ENCODE measurements at regions not wholly inside any gene's neighbourhood (a gene's known extent, or its start where the extent isn't known, plus 50 kb on each side); places are given as distances from the start of the nearest gene placed in this dataset.

DNA sequence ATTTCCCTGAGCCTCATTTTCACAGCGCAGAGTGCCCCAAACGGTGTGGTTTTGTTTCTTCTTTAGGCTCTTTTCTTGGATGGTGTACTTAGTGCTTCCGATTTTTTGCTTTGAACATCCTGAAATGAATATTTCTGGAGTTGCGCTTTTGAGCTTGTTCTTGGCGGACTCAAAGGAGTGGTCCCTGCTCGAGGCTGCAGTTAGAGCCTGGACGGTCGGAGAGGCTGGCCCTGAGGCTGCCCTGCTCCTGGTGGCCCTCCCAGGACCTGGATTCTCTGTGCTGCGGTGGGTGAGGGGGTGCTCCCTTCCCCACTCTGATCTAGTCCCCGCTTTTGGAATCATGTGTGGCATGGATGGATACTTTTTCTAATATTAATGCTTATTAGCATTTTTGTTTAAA is 291.8 kb upstream of the IRX4 start:
- DNase-seq (ENCODE audit: low read depth in 2 of 2), result no peak

- no peak for DNase-seq (ENCODE audit: low read depth in 2 of 2)
Observed at GRCh38 chr5:2173151-2173834, 290.6 kb upstream of the IRX4 start.

DNA sequence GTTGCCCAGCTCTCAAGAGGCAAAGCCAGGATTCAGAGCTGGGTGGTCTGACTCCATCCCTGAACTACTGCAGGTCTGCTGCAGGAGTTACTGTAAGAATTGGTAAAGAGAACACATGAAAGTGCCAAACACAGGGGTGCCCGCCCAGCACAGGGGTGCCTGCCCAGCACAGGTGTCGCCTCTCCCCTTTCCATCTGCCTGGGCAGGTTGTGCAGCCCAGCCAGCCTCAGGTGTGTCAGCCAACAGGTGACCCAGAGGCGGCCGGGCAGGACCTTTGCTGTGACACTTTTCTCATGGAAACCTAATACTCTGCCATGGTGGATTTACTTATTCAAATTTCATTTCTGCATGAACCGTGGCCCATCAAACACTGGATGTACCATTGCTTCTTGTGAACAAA is 289.7 kb upstream of the IRX4 start:
- no peak for DNase-seq (ENCODE audit: low read depth in 2 of 2)

GRCh38 chr5:2170761-2171160 is 288.0 kb upstream of the IRX4 start:
- no peak for DNase-seq (ENCODE audit: low read depth in 2 of 2)

- DNase-seq (ENCODE audit: low read depth in 2 of 2), result no peak
Observed at GRCh38 chr5:2169850-2170760, 287.4 kb upstream of the IRX4 start.

GRCh38 chr5:2169430-2169808 is 286.7 kb upstream of the IRX4 start:
- DNase-seq (ENCODE audit: low read depth in 2 of 2), result no peak

DNA sequence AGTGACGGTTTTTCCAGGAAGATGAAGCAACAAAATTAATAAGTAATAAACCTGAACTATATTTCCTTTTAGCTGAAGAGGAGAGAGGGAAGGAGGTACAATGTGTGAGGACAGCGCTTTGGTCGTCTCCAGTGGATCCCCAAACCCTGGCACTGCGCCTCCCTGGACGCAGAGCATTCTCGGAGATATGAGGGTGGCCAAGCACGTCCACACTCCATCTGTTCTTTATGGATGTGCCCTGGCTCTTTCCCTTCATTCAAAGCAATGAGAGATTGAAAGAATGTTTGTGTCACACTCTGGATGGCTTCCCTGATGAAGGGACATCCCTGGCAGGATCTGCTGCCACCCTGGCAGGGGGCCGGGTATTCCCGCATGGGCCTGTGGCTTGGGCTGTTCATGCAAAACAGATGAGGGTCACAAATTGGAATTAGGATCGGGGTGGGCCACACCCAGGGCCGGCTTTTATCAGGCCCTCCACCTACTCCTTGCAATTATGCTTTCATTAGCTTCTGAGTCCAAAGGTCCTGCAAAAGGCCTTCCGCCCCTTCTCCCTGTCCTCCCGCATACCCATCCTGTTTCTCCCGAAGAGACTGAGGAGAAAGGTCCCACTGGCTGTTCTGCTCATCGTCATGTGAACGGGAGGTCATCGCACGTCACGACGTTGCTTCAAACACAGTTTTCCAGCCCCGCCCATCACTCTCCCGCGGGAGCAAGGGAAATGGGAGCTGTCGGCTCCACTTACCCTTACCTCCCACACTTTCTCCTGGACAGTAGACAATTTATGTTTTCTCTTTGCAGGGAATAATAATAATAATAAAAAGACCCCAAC is 286.1 kb upstream of the IRX4 start:
- no peak for DNase-seq (ENCODE audit: low read depth in 2 of 2)

GRCh38 chr5:2167671-2168070 is 284.9 kb upstream of the IRX4 start:
- DNase-seq (ENCODE audit: low read depth in 2 of 2), result no peak

GRCh38 chr5:2166979-2167377 is 284.3 kb upstream of the IRX4 start:
- DNase-seq (ENCODE audit: low read depth in 2 of 2), result no peak

DNA sequence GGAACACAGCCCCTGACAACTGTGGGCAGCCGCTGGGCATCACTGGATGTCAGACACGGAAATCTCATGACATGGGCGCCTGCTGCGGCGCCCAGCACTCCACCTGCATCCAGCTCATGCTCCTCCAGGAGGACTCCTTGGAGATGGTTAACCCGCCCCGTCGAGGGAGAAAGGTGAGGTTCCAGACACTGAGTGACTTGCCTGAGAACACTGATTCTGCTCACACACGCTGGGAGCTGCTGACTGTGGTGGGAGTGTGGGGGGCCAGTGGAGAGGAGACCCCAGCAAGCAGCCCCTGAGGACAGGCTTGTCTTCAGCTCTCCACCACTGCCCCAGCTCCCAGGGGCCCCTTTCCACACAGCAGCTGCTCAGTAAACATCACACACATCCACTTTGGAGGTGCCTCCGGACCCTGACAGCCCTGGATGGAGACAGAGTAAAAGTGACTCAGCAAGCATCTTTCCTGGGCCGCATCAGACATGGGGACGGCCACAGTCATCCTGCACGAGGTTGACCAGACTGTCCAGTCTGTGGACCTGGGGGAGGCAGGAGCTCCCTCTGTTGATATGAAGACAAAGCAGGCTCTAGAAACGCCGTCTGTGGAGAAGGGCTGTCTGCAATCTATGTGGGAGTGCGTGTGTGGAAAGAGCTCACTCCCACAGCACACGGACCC is 283.7 kb upstream of the IRX4 start:
- no peak for DNase-seq (ENCODE audit: low read depth in 2 of 2)

DNA sequence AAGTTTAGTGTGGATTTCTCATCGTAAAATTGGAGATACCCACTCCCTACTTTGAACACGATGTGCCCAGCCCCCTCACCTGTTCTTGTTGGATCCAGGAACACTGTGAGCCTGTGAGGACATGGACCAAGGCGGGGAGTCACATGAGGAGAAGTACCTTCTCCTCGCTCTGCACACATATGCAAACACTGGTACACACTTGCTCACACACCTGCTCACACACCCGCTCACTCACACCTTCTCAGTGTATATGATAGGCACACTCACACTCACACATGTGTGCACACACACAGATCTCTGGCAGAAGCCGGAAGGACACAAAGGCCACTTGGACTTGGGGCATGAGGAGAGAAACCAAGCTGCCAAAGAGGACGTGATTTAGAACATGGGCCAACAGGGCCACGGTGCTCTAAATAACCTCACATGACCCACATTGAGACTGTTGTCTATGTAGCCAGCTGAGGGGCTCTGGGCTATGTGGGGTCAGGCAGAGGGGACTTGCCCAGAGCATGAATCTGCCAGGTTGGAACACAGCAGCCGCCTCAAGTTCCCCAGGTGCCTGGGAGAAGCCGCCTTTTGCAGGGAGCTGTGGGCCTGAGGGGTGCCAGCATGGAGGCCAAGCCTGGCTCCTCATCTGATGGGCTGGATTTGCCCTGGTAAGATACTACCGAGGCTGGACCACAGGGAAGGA is 283.0 kb upstream of the IRX4 start:
- DNase-seq (ENCODE audit: low read depth in 2 of 2), result no peak

GRCh38 chr5:2165203-2165602 is 282.5 kb upstream of the IRX4 start:
- no peak for DNase-seq (ENCODE audit: low read depth in 2 of 2)

DNA sequence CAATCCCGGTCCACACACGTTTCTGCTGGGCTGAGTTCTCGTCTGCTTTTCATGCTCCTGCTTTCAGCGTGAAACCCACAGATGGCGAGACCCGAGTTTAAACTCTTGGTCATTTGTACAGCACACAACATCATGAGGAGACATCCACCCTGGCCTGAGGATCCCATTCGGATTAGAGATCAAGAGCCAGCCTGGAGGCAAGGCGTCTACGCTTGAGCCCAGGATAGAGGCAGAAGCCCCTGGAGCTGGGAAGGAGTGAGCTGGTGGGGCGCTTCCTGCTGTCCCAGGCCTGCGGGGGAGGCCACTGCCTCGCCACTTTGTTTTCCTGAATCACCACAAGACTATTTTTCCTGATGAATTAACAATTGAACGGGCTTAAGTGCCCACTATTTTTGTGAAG is 281.9 kb upstream of the IRX4 start:
- DNase-seq (ENCODE audit: low read depth in 2 of 2), result no peak

- DNase-seq (ENCODE audit: low read depth in 2 of 2), result no peak
Observed at GRCh38 chr5:2163940-2164490, 281.3 kb upstream of the IRX4 start.

DNA sequence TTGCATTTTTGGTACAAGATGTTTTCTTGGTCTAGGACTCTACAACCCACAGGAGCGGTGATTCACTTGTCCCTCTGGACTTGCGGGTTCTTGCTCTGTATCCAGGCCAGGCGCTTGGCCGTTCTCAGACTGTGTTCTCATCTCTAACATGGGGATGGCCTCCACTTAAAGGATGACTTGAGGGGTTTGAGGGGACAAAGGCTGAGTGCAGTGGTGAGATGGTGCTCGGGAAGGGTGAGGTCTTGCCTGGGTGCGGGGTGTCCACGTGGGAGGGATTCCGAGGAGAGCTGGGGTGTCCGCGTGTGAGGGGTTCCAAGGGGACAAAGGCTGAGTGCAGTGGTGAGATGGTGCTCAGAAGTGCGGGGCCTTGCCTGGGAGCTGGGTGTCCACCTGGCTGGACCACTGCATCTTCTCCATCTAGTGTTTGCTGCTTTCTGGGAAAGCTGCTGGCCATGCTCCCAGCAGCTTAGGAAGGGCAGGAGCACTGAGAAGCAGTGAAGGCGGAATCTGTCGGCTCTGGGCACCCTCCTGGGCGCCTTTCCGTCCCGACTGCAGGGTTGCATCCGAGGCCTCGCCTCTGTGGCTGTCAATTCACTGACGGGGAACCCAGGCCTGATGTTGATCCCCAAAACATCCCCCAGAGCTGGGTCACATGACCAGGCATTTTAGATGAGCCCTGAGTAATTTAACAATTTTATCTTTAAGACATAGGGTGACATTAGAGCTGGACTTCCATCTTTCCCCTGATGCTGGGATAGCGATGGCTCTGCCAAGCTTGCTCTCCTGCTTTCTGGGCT is 280.5 kb upstream of the IRX4 start:
- no peak for DNase-seq (ENCODE audit: low read depth in 2 of 2)

GRCh38 chr5:2160811-2161210 is 278.1 kb upstream of the IRX4 start:
- DNase-seq (ENCODE audit: low read depth in 2 of 2), result no peak

DNA sequence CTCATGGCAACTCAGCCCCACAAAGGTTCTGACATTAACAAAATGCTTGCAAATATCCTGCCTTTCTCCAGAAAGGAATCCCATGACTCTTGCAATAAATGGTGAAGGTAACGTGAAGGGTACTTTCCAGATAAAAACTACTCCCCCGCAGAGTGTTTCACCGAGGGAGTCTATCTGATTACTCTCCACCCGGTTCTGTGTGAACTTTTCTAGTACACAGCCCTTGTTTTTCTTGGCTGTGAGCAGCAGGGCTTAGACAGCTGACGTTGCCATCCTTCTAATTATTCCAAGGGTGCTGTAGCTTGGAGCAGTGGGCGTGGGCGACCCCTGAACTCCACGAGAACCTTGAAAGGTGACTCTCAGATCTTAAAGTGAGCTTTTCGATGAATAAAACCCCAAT is 276.0 kb upstream of the IRX4 start:
- DNase-seq (ENCODE audit: low read depth in 2 of 2), result no peak

DNA sequence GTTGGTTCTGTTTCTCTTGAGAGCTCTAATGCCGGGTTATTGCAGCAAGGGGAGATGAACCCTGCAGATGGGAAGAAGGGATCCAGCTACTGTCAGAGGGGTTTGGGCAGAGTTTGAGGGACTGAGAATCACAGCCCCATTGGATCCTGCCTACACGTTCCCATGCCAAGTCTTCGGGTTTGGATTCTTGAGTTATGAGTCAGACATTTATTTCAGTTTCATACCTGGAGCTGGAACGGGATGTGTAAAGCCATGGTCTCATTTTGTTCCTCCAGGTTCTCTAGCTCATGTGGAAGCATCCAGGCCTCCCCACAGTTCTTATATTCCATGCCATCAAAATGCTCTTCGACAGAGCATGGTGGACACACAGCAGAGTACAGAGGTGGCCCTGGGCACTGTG is 275.4 kb upstream of the IRX4 start:
- no peak for DNase-seq (ENCODE audit: low read depth in 2 of 2)

DNA sequence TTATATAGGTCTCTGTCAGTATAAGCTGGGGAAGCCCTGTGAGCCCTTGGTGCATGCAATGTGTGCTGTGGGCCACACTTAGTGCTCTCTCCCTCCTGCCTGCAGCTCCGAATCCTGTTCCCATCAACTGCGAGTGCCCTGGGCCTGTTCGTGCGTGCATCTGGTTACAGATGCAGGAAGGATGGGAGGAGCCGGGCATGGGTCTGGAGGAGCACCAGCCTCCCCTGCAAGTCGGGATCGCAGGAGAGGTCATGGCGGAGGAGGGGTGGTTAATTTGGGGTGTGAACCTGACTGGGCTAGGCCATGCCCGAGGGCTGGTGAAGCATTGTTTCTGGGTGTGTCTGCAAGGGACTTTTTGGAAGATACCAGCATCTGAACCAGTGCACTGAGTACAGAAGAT is 274.6 kb upstream of the IRX4 start:
- no peak for DNase-seq (ENCODE audit: low read depth in 2 of 2)
